ENCODE measurements at regions not wholly inside any gene's neighbourhood (a gene's known extent, or its start where the extent isn't known, plus 50 kb on each side); places are given as distances from the start of the nearest gene placed in this dataset.

GRCh38 chr17:51347851-51348584 is 87.7 kb downstream of the UTP18 start:
- WGBS (ENCODE audit: insufficient coverage) = 75% methylated on average over 2 of the region's 5 CpGs
- no peaks in the 10 kb centered on the region for H3K27me3 ChIP-seq (ENCODE audit: control insufficient read depth, insufficient read depth, low read length)
- no peaks in the 10 kb centered on the region for H3K36me3 ChIP-seq (ENCODE audit: control insufficient read depth, insufficient read depth, low read length)
- no peak for DNase-seq (ENCODE audit: low read depth in 4 of 6, low spot score in 6 of 6)
- H3K4me1 ChIP-seq (ENCODE audit: control insufficient read depth, insufficient read depth, low read length) = peaks cover 42% of the 10 kb centered on the region
- no peak overlapping the region for H3K4me3 ChIP-seq (ENCODE audit: low read depth, low read length)
- peak overlapping the region; percentile 42 for H3K27ac ChIP-seq (ENCODE audit: low read depth, low read length)
- H3K9me3 ChIP-seq (ENCODE audit: control insufficient read depth, insufficient read depth, low read length) = no peaks in the 10 kb centered on the region

GRCh38 chr17:51351080-51351479 is 90.7 kb downstream of the UTP18 start:
- Histone ChIP-seq H3K4me1 (ENCODE audit: control insufficient read depth, insufficient read depth, low read length) (peaks cover 54% of the 10 kb centered on the region), H3K36me3 (ENCODE audit: control insufficient read depth, insufficient read depth, low read length) (no peaks in the 10 kb centered on the region), H3K9me3 (ENCODE audit: control insufficient read depth, insufficient read depth, low read length) (no peaks in the 10 kb centered on the region), H3K27ac (ENCODE audit: low read depth, low read length) (no peak overlapping the region), H3K27me3 (ENCODE audit: control insufficient read depth, insufficient read depth, low read length) (no peaks in the 10 kb centered on the region), H3K4me3 (ENCODE audit: low read depth, low read length) (no peak overlapping the region)
- WGBS (ENCODE audit: insufficient coverage) = 73% methylated on average over 5 of the region's 6 CpGs
- no peak for DNase-seq (ENCODE audit: low read depth in 4 of 6, low spot score in 6 of 6)

- H3K4me1 ChIP-seq (ENCODE audit: control insufficient read depth, insufficient read depth, low read length) = peaks cover 50% of the 10 kb centered on the region
- H3K9me3 ChIP-seq (ENCODE audit: control insufficient read depth, insufficient read depth, low read length) = no peaks in the 10 kb centered on the region
- H3K4me3 ChIP-seq (ENCODE audit: low read depth, low read length) = no peak overlapping the region
- WGBS (ENCODE audit: insufficient coverage) = 42% methylated on average over 1 of the region's 3 CpGs
- H3K27ac ChIP-seq (ENCODE audit: low read depth, low read length) = no peak overlapping the region
- peak in 2 of 6 donors; percentile 47 to 95 for DNase-seq (ENCODE audit: low read depth in 4 of 6, low spot score in 6 of 6)
- H3K27me3 ChIP-seq (ENCODE audit: control insufficient read depth, insufficient read depth, low read length) = no peaks in the 10 kb centered on the region
- no peaks in the 10 kb centered on the region for H3K36me3 ChIP-seq (ENCODE audit: control insufficient read depth, insufficient read depth, low read length)
These were observed 91.5 kb downstream of the UTP18 start for GRCh38 chr17:51351890-51352289.

GRCh38 chr17:51352798-51353197 is 92.5 kb downstream of the UTP18 start:
- no CpG with 5 or more reads among the region's 1 CpG for WGBS (ENCODE audit: insufficient coverage)
- Histone ChIP-seq H3K27ac (ENCODE audit: low read depth, low read length) (no peak overlapping the region), H3K9me3 (ENCODE audit: control insufficient read depth, insufficient read depth, low read length) (no peaks in the 10 kb centered on the region), H3K4me3 (ENCODE audit: low read depth, low read length) (no peak overlapping the region), H3K27me3 (ENCODE audit: control insufficient read depth, insufficient read depth, low read length) (no peaks in the 10 kb centered on the region), H3K36me3 (ENCODE audit: control insufficient read depth, insufficient read depth, low read length) (no peaks in the 10 kb centered on the region), H3K4me1 (ENCODE audit: control insufficient read depth, insufficient read depth, low read length) (peaks cover 44% of the 10 kb centered on the region)
- DNase-seq (ENCODE audit: low read depth in 4 of 6, low spot score in 6 of 6) = no peak

- DNase-seq (ENCODE audit: low read depth in 4 of 6, low spot score in 6 of 6) = no peak
- 70% methylated on average over 2 of the region's 4 CpGs for WGBS (ENCODE audit: insufficient coverage)
- H3K36me3 ChIP-seq (ENCODE audit: control insufficient read depth, insufficient read depth, low read length) = no peaks in the 10 kb centered on the region
- H3K27me3 ChIP-seq (ENCODE audit: control insufficient read depth, insufficient read depth, low read length) = no peaks in the 10 kb centered on the region
- H3K9me3 ChIP-seq (ENCODE audit: control insufficient read depth, insufficient read depth, low read length) = no peaks in the 10 kb centered on the region
- H3K27ac ChIP-seq (ENCODE audit: low read depth, low read length) = no peak overlapping the region
- peaks cover 44% of the 10 kb centered on the region for H3K4me1 ChIP-seq (ENCODE audit: control insufficient read depth, insufficient read depth, low read length)
- H3K4me3 ChIP-seq (ENCODE audit: low read depth, low read length) = no peak overlapping the region
These were observed 93.0 kb downstream of the UTP18 start for GRCh38 chr17:51353296-51353695.

- H3K4me1 ChIP-seq (ENCODE audit: control insufficient read depth, insufficient read depth, low read length) = peaks cover 44% of the 10 kb centered on the region
- peak in 2 of 6 donors; percentile 21 to 57 for DNase-seq (ENCODE audit: low read depth in 4 of 6, low spot score in 6 of 6)
- no peaks in the 10 kb centered on the region for H3K9me3 ChIP-seq (ENCODE audit: control insufficient read depth, insufficient read depth, low read length)
- H3K27me3 ChIP-seq (ENCODE audit: control insufficient read depth, insufficient read depth, low read length) = no peaks in the 10 kb centered on the region
- no peak overlapping the region for H3K27ac ChIP-seq (ENCODE audit: low read depth, low read length)
- WGBS (ENCODE audit: insufficient coverage) = 66% methylated on average over 2 of the region's 2 CpGs
- no peak overlapping the region for H3K4me3 ChIP-seq (ENCODE audit: low read depth, low read length)
- H3K36me3 ChIP-seq (ENCODE audit: control insufficient read depth, insufficient read depth, low read length) = no peaks in the 10 kb centered on the region
These were observed 94.6 kb downstream of the UTP18 start for GRCh38 chr17:51354936-51355335.

GRCh38 chr17:51355441-51356410 is 95.4 kb downstream of the UTP18 start:
- H3K4me1 ChIP-seq (ENCODE audit: control insufficient read depth, insufficient read depth, low read length) = peaks cover 37% of the 10 kb centered on the region
- no peaks in the 10 kb centered on the region for H3K9me3 ChIP-seq (ENCODE audit: control insufficient read depth, insufficient read depth, low read length)
- no peaks in the 10 kb centered on the region for H3K36me3 ChIP-seq (ENCODE audit: control insufficient read depth, insufficient read depth, low read length)
- peak in 1 of 6 donors; percentile 49 for DNase-seq (ENCODE audit: low read depth in 4 of 6, low spot score in 6 of 6)
- no peak overlapping the region for H3K27ac ChIP-seq (ENCODE audit: low read depth, low read length)
- WGBS (ENCODE audit: insufficient coverage) = 68% methylated on average over 13 of the region's 18 CpGs
- H3K27me3 ChIP-seq (ENCODE audit: control insufficient read depth, insufficient read depth, low read length) = no peaks in the 10 kb centered on the region
- no peak overlapping the region for H3K4me3 ChIP-seq (ENCODE audit: low read depth, low read length)

- Histone ChIP-seq H3K27ac (ENCODE audit: low read depth, low read length) (no peak overlapping the region), H3K4me1 (ENCODE audit: control insufficient read depth, insufficient read depth, low read length) (peaks cover 21% of the 10 kb centered on the region), H3K9me3 (ENCODE audit: control insufficient read depth, insufficient read depth, low read length) (no peaks in the 10 kb centered on the region), H3K27me3 (ENCODE audit: control insufficient read depth, insufficient read depth, low read length) (no peaks in the 10 kb centered on the region), H3K36me3 (ENCODE audit: control insufficient read depth, insufficient read depth, low read length) (no peaks in the 10 kb centered on the region), H3K4me3 (ENCODE audit: low read depth, low read length) (no peak overlapping the region)
- DNase-seq (ENCODE audit: low read depth in 4 of 6, low spot score in 6 of 6) = no peak
- no CpG with 5 or more reads among the region's 4 CpGs for WGBS (ENCODE audit: insufficient coverage)
These were observed 98.7 kb downstream of the UTP18 start for GRCh38 chr17:51359055-51359454.

- H3K4me3 ChIP-seq (ENCODE audit: low read depth, low read length) = no peak overlapping the region
- H3K36me3 ChIP-seq (ENCODE audit: control insufficient read depth, insufficient read depth, low read length) = no peaks in the 10 kb centered on the region
- H3K9me3 ChIP-seq (ENCODE audit: control insufficient read depth, insufficient read depth, low read length) = no peaks in the 10 kb centered on the region
- H3K4me1 ChIP-seq (ENCODE audit: control insufficient read depth, insufficient read depth, low read length) = peaks cover 11% of the 10 kb centered on the region
- no peaks in the 10 kb centered on the region for H3K27me3 ChIP-seq (ENCODE audit: control insufficient read depth, insufficient read depth, low read length)
- peak in 1 of 6 donors; percentile 47 for DNase-seq (ENCODE audit: low read depth in 4 of 6, low spot score in 6 of 6)
- 29% methylated on average over 6 of the region's 7 CpGs for WGBS (ENCODE audit: insufficient coverage)
- H3K27ac ChIP-seq (ENCODE audit: low read depth, low read length) = no peak overlapping the region
These were observed 102.7 kb downstream of the UTP18 start for GRCh38 chr17:51362811-51363585.

Data from spinal cord (tissue), 9 donors.